Activated naive CD8-positive, alpha-beta T cell treated with anti-CD3 and anti-CD28 coated beads, Interleukin-2, amount 10 ng/mL, durations not matched to agents 7 days and 5 days (primary cell): ENCODE measurements at regions not wholly inside any gene's neighbourhood (a gene's known extent, or its start where the extent isn't known, plus 50 kb on each side); places are given as distances from the start of the nearest gene placed in this dataset.
A peak's percentile ranks its signal among the peaks of the same experiment; 100 is the strongest.

Experiments
- ATAC-seq: fragments of 150-1000 bp; cut with Tn5 transposase; one replicate; pipeline ENCODE4 v1.10.0; 2021; ENCODE audit warnings: low read depth, moderate library complexity
- POLR2A ChIA-PET: fragments of 350-600 bp; sonication (Branson Sonifier 250); formaldehyde crosslinking; loops from one replicate; lab custom pipeline; 2021; ENCODE audit warnings: antibody characterized with exemption; lab: Charles Lee
- DNase-seq: peaks from one replicate; pipeline ENCODE4 v3.0.0; 2021
- H3K27ac Mint-ChIP-seq: one replicate; pipeline ENCODE4 v1.8.0; 2022; ENCODE audit warnings: mild to moderate bottlenecking, mixed read lengths
- H3K27me3 Mint-ChIP-seq: one replicate; pipeline ENCODE4 v1.8.0; 2022; ENCODE audit warnings: mild to moderate bottlenecking, moderate library complexity, mixed read lengths
- H3K36me3 Mint-ChIP-seq: one replicate; pipeline ENCODE4 v1.8.0; 2021; ENCODE audit warnings: mild to moderate bottlenecking, mixed read lengths
- H3K4me1 Mint-ChIP-seq: one replicate; pipeline ENCODE4 v1.8.0; 2021; ENCODE audit warnings: mixed read lengths
- H3K4me3 Mint-ChIP-seq: one replicate; pipeline ENCODE4 v1.8.0; 2022; ENCODE audit warnings: mild to moderate bottlenecking, moderate library complexity, mixed read lengths
- H3K9me3 Mint-ChIP-seq: one replicate; pipeline ENCODE4 v1.8.0; 2021; ENCODE audit warnings: mixed read lengths

- Mint-ChIP-seq H3K27me3 (peaks cover 32% of the 10 kb centered on the region), H3K4me3 (no peak overlapping the region), H3K4me1 (no peaks in the 10 kb centered on the region), H3K36me3 (no peaks in the 10 kb centered on the region), H3K9me3 (peaks cover 1% of the 10 kb centered on the region), H3K27ac (no peak overlapping the region)
- DNase-seq (no peak), ATAC-seq (no peak)
- POLR2A ChIA-PET, result no interaction called here
Measured at GRCh38 chr10:30256084-30256483, 93.0 kb downstream of the MTPAP start.

GRCh38 chr10:30254926-30255325 lies 94.2 kb downstream of the MTPAP start:
- POLR2A ChIA-PET, result no interaction called here
- no peak overlapping the region for H3K4me3 Mint-ChIP-seq
- H3K27me3 Mint-ChIP-seq, result peaks cover 34% of the 10 kb centered on the region
- H3K4me1 Mint-ChIP-seq, result no peaks in the 10 kb centered on the region
- no peaks in the 10 kb centered on the region for H3K9me3 Mint-ChIP-seq
- no peak for DNase-seq
- H3K27ac Mint-ChIP-seq, result no peak overlapping the region
- ATAC-seq, result no peak
- H3K36me3 Mint-ChIP-seq, result no peaks in the 10 kb centered on the region

- H3K9me3 Mint-ChIP-seq, result peaks cover 10% of the 10 kb centered on the region
- no peak overlapping the region for H3K27ac Mint-ChIP-seq
- peaks cover 4% of the 10 kb centered on the region for H3K36me3 Mint-ChIP-seq
- POLR2A ChIA-PET, result no interaction called here
- ATAC-seq (no peak), DNase-seq (no peak)
- peaks cover 9% of the 10 kb centered on the region for H3K4me1 Mint-ChIP-seq
- H3K27me3 Mint-ChIP-seq, result peaks cover 14% of the 10 kb centered on the region
- no peak overlapping the region for H3K4me3 Mint-ChIP-seq
Measured at GRCh38 chr10:30248728-30249127, 100.3 kb downstream of the MTPAP start.

- ATAC-seq (peak; percentile 56), DNase-seq (no peak)
- Mint-ChIP-seq H3K27me3 (peaks cover 14% of the 10 kb centered on the region), H3K4me1 (peaks cover 9% of the 10 kb centered on the region), H3K4me3 (peak overlapping the region; percentile 49), H3K27ac (no peak overlapping the region), H3K36me3 (peaks cover 4% of the 10 kb centered on the region), H3K9me3 (peaks cover 10% of the 10 kb centered on the region)
- POLR2A ChIA-PET, result interaction anchor here (1.2 kb wide), 1 partner anchor 220 kb away, joined by 3 read pairs; no protein-coding TSS in a partner anchor
Measured at GRCh38 chr10:30247704-30248103, 101.4 kb downstream of the MTPAP start.

GRCh38 chr10:30241422-30242110 lies 107.5 kb downstream of the MTPAP start:
- Mint-ChIP-seq H3K36me3 (no peaks in the 10 kb centered on the region), H3K27me3 (peaks cover 15% of the 10 kb centered on the region), H3K27ac (no peak overlapping the region), H3K4me1 (peaks cover 2% of the 10 kb centered on the region), H3K9me3 (no peaks in the 10 kb centered on the region), H3K4me3 (no peak overlapping the region)
- no peak for ATAC-seq
- no peak for DNase-seq
- POLR2A ChIA-PET, result interaction anchor here (0.7 to 2.5 kb wide), 2 partner anchors 214 to 373 kb away, joined by 3 to 6 read pairs; no protein-coding TSS in a partner anchor

- ATAC-seq (no peak), DNase-seq (no peak)
- peaks cover 33% of the 10 kb centered on the region for H3K27me3 Mint-ChIP-seq
- H3K27ac Mint-ChIP-seq, result no peak overlapping the region
- POLR2A ChIA-PET, result no interaction called here
- H3K9me3 Mint-ChIP-seq, result no peaks in the 10 kb centered on the region
- peaks cover 4% of the 10 kb centered on the region for H3K4me1 Mint-ChIP-seq
- peaks cover 2% of the 10 kb centered on the region for H3K36me3 Mint-ChIP-seq
- no peak overlapping the region for H3K4me3 Mint-ChIP-seq
Measured at GRCh38 chr10:30238836-30239235, 110.2 kb downstream of the MTPAP start.

GRCh38 chr10:30233186-30233959 lies 115.7 kb downstream of the MTPAP start:
- H3K4me1 Mint-ChIP-seq, result peaks cover 16% of the 10 kb centered on the region
- DNase-seq (no peak), ATAC-seq (no peak)
- POLR2A ChIA-PET, result no interaction called here
- H3K4me3 Mint-ChIP-seq, result no peak overlapping the region
- H3K27ac Mint-ChIP-seq, result no peak overlapping the region
- no peaks in the 10 kb centered on the region for H3K9me3 Mint-ChIP-seq
- peaks cover 30% of the 10 kb centered on the region for H3K27me3 Mint-ChIP-seq
- H3K36me3 Mint-ChIP-seq, result peaks cover 5% of the 10 kb centered on the region

GRCh38 chr10:30231709-30232108 lies 117.4 kb downstream of the MTPAP start:
- POLR2A ChIA-PET, result interaction anchor here (1.4 kb wide), 1 partner anchor 204 kb away, joined by 11 read pairs; no protein-coding TSS in a partner anchor
- Mint-ChIP-seq H3K27me3 (peaks cover 24% of the 10 kb centered on the region), H3K4me3 (peak overlapping the region; percentile 39), H3K4me1 (peaks cover 16% of the 10 kb centered on the region), H3K27ac (peak overlapping the region; percentile 30), H3K36me3 (peaks cover 5% of the 10 kb centered on the region), H3K9me3 (no peaks in the 10 kb centered on the region)
- DNase-seq (no peak), ATAC-seq (no peak)

- peak overlapping the region; percentile 41 for H3K4me3 Mint-ChIP-seq
- no peaks in the 10 kb centered on the region for H3K9me3 Mint-ChIP-seq
- peaks cover 22% of the 10 kb centered on the region for H3K27me3 Mint-ChIP-seq
- DNase-seq (peak; percentile 31), ATAC-seq (peak; percentile 76)
- H3K36me3 Mint-ChIP-seq, result peaks cover 5% of the 10 kb centered on the region
- peak overlapping the region; percentile 75 for H3K27ac Mint-ChIP-seq
- POLR2A ChIA-PET, result interaction anchor here (1.4 kb wide), 1 partner anchor 204 kb away, joined by 11 read pairs; no protein-coding TSS in a partner anchor
- peaks cover 16% of the 10 kb centered on the region for H3K4me1 Mint-ChIP-seq
Measured at GRCh38 chr10:30231071-30231652, 117.9 kb downstream of the MTPAP start.

- Mint-ChIP-seq H3K9me3 (no peaks in the 10 kb centered on the region), H3K27ac (no peak overlapping the region), H3K36me3 (peaks cover 4% of the 10 kb centered on the region), H3K4me1 (peaks cover 14% of the 10 kb centered on the region), H3K27me3 (peaks cover 9% of the 10 kb centered on the region), H3K4me3 (no peak overlapping the region)
- DNase-seq (no peak), ATAC-seq (no peak)
- POLR2A ChIA-PET, result interaction anchor here (0.7 kb wide), 1 partner anchor 118 kb away, joined by 3 read pairs; no protein-coding TSS in a partner anchor
Measured at GRCh38 chr10:30229536-30229935, 119.5 kb downstream of the MTPAP start.

- peaks cover 5% of the 10 kb centered on the region for H3K27me3 Mint-ChIP-seq
- POLR2A ChIA-PET, result no interaction called here
- H3K36me3 Mint-ChIP-seq, result peaks cover 3% of the 10 kb centered on the region
- no peak overlapping the region for H3K27ac Mint-ChIP-seq
- ATAC-seq (no peak), DNase-seq (no peak)
- H3K4me3 Mint-ChIP-seq, result no peak overlapping the region
- peaks cover 14% of the 10 kb centered on the region for H3K4me1 Mint-ChIP-seq
- H3K9me3 Mint-ChIP-seq, result no peaks in the 10 kb centered on the region
Measured at GRCh38 chr10:30228417-30229036, 120.6 kb downstream of the MTPAP start.

GRCh38 chr10:30227481-30227880 lies 121.6 kb downstream of the MTPAP start:
- POLR2A ChIA-PET, result no interaction called here
- Mint-ChIP-seq H3K9me3 (no peaks in the 10 kb centered on the region), H3K4me1 (peaks cover 14% of the 10 kb centered on the region), H3K4me3 (no peak overlapping the region), H3K27ac (no peak overlapping the region), H3K36me3 (peaks cover 3% of the 10 kb centered on the region), H3K27me3 (peaks cover 2% of the 10 kb centered on the region)
- DNase-seq, result no peak
- no peak for ATAC-seq
